Mesothelial cell of epicardium (in vitro differentiated cells): ENCODE measurements at regions not wholly inside any gene's neighbourhood (a gene's known extent, or its start where the extent isn't known, plus 50 kb on each side); places are given as distances from the start of the nearest gene placed in this dataset.

Experiments used
- DNase-seq, 2 experiments: peaks; one replicate each; pipeline ENCODE4 v3.0.0; 2021; ENCODE audit warnings: low spot score in 2 of 2; ENCODE audit not compliant: unreplicated experiment in 2 of 2
- H3K27ac Mint-ChIP-seq: 2 replicates; pipeline ENCODE4 v1.8.0; 2021; ENCODE audit warnings: mixed read lengths
- H3K27me3 Mint-ChIP-seq: 2 replicates; pipeline ENCODE4 v1.8.0; 2021; ENCODE audit warnings: low read depth, mixed read lengths
- H3K36me3 Mint-ChIP-seq: 2 replicates; pipeline ENCODE4 v1.8.0; 2021; ENCODE audit warnings: mixed read lengths
- H3K4me1 Mint-ChIP-seq: 2 replicates; pipeline ENCODE4 v1.8.0; 2021; ENCODE audit warnings: mixed read lengths
- H3K4me3 Mint-ChIP-seq: 2 replicates; pipeline ENCODE4 v1.8.0; 2021; ENCODE audit warnings: mild to moderate bottlenecking, moderate library complexity, mixed read lengths
- H3K9me3 Mint-ChIP-seq: 2 replicates; pipeline ENCODE4 v1.8.0; 2021; ENCODE audit warnings: mixed read lengths
- TF ChIP-seq, protein P1 (sequence below): fragments of 200-600 bp; sonication (generic); IDR thresholded peaks from one replicate; pipeline ENCODE4 v1.5.0; 2021; ENCODE audit warnings: antibody characterized with exemption; ENCODE audit not compliant: unreplicated experiment

GRCh38 chr4:178481564-178481963 is 1039.3 kb upstream of the AGA start:
- no peak for DNase-seq
- TF ChIP-seq, protein P1, sequence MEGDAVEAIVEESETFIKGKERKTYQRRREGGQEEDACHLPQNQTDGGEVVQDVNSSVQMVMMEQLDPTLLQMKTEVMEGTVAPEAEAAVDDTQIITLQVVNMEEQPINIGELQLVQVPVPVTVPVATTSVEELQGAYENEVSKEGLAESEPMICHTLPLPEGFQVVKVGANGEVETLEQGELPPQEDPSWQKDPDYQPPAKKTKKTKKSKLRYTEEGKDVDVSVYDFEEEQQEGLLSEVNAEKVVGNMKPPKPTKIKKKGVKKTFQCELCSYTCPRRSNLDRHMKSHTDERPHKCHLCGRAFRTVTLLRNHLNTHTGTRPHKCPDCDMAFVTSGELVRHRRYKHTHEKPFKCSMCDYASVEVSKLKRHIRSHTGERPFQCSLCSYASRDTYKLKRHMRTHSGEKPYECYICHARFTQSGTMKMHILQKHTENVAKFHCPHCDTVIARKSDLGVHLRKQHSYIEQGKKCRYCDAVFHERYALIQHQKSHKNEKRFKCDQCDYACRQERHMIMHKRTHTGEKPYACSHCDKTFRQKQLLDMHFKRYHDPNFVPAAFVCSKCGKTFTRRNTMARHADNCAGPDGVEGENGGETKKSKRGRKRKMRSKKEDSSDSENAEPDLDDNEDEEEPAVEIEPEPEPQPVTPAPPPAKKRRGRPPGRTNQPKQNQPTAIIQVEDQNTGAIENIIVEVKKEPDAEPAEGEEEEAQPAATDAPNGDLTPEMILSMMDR, result no peak
- no peaks in the 10 kb centered on the region for H3K36me3 Mint-ChIP-seq

GRCh38 chr4:178523038-178523437 is 1080.8 kb upstream of the AGA start:
- Mint-ChIP-seq H3K27me3 (no peaks in the 10 kb centered on the region), H3K4me1 (peaks cover 8% of the 10 kb centered on the region), H3K36me3 (no peaks in the 10 kb centered on the region), H3K4me3 (no peak overlapping the region), H3K27ac (no peak overlapping the region), H3K9me3 (peaks cover 4% of the 10 kb centered on the region)
- TF ChIP-seq, protein P1, result no peak
- no peak for DNase-seq

More at GRCh38 chr4:178481564-178481963, 1039.3 kb upstream of the AGA start:
- Mint-ChIP-seq H3K27ac (no peak overlapping the region), H3K27me3 (no peaks in the 10 kb centered on the region), H3K9me3 (no peaks in the 10 kb centered on the region), H3K4me3 (no peak overlapping the region), H3K4me1 (no peaks in the 10 kb centered on the region)

GRCh38 chr4:178535939-178536579 is 1093.8 kb upstream of the AGA start:
- H3K4me1 Mint-ChIP-seq, result peaks cover 3% of the 10 kb centered on the region
- DNase-seq, result no peak
- H3K36me3 Mint-ChIP-seq, result no peaks in the 10 kb centered on the region
- H3K9me3 Mint-ChIP-seq, result peaks cover 8% of the 10 kb centered on the region
- no peaks in the 10 kb centered on the region for H3K27me3 Mint-ChIP-seq
- no peak overlapping the region for H3K27ac Mint-ChIP-seq
- TF ChIP-seq, protein P1, result no peak
- H3K4me3 Mint-ChIP-seq, result no peak overlapping the region

DNA sequence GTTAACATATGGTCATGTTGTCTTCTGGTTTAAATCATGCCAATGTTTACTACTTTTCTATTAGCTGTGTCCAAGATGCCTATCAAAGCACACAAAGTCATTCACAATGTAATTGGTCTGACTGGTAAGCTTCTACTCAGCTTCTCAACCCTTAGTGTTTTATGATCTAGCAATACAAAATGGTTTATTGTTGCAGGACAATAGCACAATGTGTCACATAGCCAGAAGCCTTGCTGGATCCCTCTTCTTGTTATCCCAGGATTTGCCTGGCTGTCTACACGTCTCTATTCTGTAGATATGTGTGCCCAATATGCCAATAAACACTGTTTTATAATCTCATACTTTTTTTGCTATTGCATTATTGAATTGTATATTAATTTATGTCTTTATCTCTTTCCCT is 1111.0 kb upstream of the AGA start:
- Mint-ChIP-seq H3K4me1 (peaks cover 3% of the 10 kb centered on the region), H3K4me3 (no peak overlapping the region)

GRCh38 chr4:178554352-178554751 is 1112.1 kb upstream of the AGA start:
- H3K9me3 Mint-ChIP-seq, result no peaks in the 10 kb centered on the region
- DNase-seq, result no peak
- peaks cover 3% of the 10 kb centered on the region for H3K4me1 Mint-ChIP-seq
- no peaks in the 10 kb centered on the region for H3K27me3 Mint-ChIP-seq
- no peak overlapping the region for H3K4me3 Mint-ChIP-seq
- TF ChIP-seq, protein P1, result no peak
- H3K27ac Mint-ChIP-seq, result no peak overlapping the region
- H3K36me3 Mint-ChIP-seq, result no peaks in the 10 kb centered on the region

More for the DNA sequence above, 1111.0 kb upstream of the AGA start:
- no peaks in the 10 kb centered on the region for H3K9me3 Mint-ChIP-seq
- no peaks in the 10 kb centered on the region for H3K27me3 Mint-ChIP-seq
- TF ChIP-seq, protein P1, result no peak
- no peak overlapping the region for H3K27ac Mint-ChIP-seq
- H3K36me3 Mint-ChIP-seq, result no peaks in the 10 kb centered on the region
- DNase-seq, result no peak
